Omental fat pad (tissue), 3 donors: ENCODE measurements at regions not wholly inside any gene's neighbourhood (a gene's known extent, or its start where the extent isn't known, plus 50 kb on each side); places are given as distances from the start of the nearest gene placed in this dataset. TPM values are rescaled to one million over a fixed set of nuclear protein-coding genes. Genes with fewer than 3 reads are reported as not detected.

ENCODE experiments used
- ATAC-seq: fragments of 150-250 bp; one replicate; pipeline ENCODE4 v1.9.1; 2016; ENCODE audit warnings: mild to moderate bottlenecking, moderate library complexity; ENCODE audit not compliant: low FRiP score
- DNase-seq: peaks from one replicate; pipeline ENCODE4 v3.0.0-alpha.2; 2019; ENCODE audit warnings: low spot score
- small RNA-seq: library from RNA; depleted of rRNA; stranded (forward); fragments of <200 nt; gene quantifications from one replicate; pipeline ENCODE3, GENCODE V24; 2016
- TF ChIP-seq, protein P1 (sequence below), 3 donors: fragments of 450-650 bp; IDR thresholded peaks; one replicate each; pipeline ENCODE4 v1.5.1; 2016 to 2017; ENCODE audit warnings: antibody characterized with exemption in 3 of 3, mild to moderate bottlenecking in 3 of 3, moderate library complexity in 2 of 3

DNA sequence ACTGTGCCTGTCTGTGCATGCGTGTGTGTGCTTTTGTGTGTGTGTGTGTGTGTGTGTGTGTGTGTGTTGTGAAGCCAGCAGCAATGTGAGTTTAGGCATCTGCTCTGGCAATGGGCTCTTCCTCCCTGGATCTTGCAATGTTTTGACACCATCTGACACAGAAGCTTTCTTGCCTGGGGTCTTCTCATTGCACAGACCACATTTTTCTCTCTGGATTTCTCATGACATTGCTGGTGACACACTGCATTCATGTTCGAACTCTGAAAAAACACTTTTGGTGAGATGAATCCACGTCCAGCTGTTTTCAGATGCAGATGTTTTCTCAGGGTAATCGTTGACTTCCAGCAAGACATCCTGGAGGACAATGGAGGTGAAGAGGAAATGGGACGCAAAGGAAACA lies 63.0 kb upstream of the FZD8 start:
- ATAC-seq (no peak), DNase-seq (no peak)
- TF ChIP-seq, protein P1, sequence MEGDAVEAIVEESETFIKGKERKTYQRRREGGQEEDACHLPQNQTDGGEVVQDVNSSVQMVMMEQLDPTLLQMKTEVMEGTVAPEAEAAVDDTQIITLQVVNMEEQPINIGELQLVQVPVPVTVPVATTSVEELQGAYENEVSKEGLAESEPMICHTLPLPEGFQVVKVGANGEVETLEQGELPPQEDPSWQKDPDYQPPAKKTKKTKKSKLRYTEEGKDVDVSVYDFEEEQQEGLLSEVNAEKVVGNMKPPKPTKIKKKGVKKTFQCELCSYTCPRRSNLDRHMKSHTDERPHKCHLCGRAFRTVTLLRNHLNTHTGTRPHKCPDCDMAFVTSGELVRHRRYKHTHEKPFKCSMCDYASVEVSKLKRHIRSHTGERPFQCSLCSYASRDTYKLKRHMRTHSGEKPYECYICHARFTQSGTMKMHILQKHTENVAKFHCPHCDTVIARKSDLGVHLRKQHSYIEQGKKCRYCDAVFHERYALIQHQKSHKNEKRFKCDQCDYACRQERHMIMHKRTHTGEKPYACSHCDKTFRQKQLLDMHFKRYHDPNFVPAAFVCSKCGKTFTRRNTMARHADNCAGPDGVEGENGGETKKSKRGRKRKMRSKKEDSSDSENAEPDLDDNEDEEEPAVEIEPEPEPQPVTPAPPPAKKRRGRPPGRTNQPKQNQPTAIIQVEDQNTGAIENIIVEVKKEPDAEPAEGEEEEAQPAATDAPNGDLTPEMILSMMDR (IDR thresholded peaks at IDR 0.05) = no peak

DNA sequence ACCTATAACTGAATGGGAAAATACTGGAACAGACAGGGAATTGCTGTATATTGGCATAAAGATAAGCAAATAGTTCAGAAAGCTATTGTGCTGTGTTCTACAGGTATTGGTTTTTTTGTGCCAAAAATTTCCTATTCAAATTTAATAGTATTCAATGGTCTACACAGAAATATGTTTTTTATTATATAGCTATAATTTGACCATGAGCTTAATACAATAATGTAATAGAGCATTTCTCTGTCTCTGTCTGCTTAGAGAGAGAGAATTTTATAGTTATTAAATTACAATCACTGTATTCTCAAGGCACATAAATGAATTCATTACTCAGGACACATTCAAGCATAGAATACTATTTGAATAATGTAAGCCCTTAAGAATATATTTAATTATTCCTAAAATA lies 62.3 kb upstream of the FZD8 start:
- DNase-seq (no peak), ATAC-seq (no peak)
- TF ChIP-seq, protein P1 (IDR thresholded peaks at IDR 0.05) = no peak

DNA sequence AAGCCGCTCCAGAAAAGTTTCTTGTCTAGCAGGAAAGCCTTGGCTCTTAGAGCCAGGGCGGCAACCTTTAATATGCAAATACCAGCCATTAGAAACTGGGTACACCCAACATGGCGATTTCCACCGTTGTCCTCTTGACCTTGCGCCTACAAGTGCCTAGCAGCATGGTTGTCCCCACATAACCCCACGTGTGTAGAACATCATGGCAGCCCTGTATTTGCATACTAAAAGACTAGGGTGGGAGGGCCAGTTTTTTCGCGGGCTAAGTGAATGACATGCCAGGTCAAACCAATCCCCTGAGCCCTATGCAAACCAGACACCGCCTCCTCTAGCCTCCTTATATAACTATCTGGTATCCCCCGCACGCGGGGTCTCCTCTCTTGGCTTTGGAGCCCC lies 58.4 kb upstream of the FZD8 start:
- DNase-seq (no peak), ATAC-seq (no peak)
- TF ChIP-seq, protein P1 (IDR thresholded peaks at IDR 0.05) = no peak

DNA sequence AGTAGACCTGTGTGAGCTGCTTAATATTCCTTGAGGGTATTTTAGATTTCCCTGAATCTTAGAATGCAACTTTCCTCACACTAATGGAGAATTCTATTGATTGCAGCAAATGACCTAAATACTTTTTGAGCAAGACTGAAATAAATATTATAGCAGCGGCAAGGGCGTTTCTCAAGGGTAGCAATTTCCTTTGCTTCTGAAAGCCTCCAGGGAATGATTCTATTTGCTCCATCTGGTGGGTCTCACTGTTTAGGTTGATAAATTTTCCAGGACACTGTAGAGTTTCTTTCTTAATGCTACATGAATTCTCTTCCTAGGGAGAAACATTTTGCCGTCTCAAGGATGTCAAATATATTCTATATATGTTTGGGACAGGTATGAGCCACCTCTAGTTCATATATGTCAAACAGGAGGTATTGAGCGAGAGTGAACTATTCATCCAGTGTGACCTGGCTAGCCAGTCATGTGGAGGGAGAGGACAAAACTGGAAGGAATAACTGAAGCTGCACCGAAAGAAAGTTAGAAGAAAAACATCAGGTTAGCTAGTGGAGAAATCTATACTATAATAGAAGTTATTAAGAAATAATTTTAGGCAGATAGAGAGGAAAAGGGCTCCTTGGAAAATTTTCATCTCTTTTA lies 57.9 kb upstream of the FZD8 start:
- TF ChIP-seq, protein P1 (IDR thresholded peaks at IDR 0.05) = no peak
- DNase-seq (no peak), ATAC-seq (no peak)

DNA sequence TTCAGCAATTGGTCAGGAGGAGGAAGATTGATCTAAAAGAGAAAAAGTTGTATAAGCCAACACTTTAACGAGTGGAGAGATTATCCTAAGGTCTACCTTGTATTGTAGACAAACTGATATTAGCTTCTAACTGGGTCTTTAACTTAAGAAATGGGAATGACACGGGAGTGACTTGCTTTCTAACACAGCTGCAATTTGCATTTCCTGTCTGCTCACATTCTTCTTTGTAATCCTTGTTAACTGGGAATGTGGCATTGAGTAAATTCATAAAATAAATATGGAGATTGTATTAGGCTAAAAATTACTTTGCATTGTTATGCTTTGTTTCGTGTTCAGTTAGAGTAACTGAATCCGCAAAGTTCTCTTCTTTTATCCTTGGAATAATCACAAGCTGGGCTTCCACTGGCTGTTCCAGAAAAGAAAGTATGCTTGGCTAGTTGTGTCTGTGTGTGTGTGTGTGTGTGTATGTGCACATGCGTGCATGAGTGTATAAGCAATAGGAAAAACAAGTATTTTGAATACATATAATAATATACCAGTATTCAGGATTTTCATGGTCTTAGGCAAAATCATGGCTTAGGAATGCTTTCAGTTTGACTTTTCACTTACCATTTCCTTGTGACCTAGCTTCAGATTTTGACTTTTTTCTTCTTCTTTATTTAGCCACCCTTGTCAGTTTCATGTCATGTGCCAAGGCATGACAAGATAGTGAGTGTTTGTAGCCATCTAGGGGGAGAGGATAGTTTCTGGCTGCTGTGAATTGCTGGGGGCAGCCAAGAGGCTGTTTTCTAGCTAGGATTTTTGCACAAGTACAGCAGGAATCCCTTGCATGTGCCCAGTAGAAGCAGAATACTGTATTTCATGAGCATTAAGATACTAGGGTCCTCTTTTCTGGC lies 54.5 kb upstream of the FZD8 start:
- TF ChIP-seq, protein P1 (IDR thresholded peaks at IDR 0.05) = no peak
- DNase-seq (no peak), ATAC-seq (no peak)

DNA sequence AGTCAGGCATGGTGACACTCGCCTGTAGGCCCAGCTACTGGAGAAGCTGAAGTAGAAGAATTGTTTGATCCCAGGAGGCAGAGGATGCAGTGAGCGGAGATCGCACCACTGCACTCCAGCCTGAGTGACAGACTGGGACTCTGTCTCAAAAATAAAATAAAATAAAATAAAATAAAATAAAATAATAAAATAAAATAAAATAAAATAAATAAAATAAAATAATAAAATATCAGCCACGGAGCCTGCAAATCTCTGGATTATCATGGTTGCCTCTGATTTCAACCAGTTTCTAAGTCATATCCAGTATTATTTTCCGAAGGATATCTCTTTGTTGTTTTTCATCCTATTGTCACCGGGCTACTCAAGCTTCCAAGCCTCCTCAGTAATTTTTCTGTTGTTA lies 51.7 kb upstream of the FZD8 start:
- no peak for DNase-seq
- ATAC-seq = no peak
- TF ChIP-seq, protein P1 (IDR thresholded peaks at IDR 0.05) = no peak

Small RNA genes lying in the stretch of these regions (small RNA-seq; reads per million reads assigned to genes)
- not detected for gene RF00019
- gene RF00561 = not detected
